ENCODE measurements at regions not wholly inside any gene's neighbourhood (a gene's known extent, or its start where the extent isn't known, plus 50 kb on each side); places are given as distances from the start of the nearest gene placed in this dataset.

DNA sequence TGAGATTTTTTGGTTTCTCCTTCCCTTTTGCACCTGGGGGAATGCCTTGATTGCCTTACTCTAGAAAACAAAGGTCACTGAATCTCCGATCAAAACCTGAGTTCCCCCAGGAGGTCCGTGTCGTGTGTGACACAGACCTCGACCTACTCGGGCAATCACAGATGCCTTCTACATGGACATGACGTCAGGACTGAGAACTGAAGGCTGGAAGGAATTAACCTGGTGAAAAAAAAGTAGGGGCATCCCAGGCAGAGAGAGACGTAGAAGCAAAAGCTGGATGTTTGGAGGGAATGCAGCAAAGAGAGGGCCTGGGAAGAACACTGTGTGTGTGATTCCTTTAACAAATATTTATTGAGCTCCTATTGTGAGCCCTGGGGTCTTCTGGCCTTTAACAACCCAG lies 178.0 kb downstream of the PRDM2 start:
- no peak for DNase-seq (ENCODE audit: low spot score)

DNA sequence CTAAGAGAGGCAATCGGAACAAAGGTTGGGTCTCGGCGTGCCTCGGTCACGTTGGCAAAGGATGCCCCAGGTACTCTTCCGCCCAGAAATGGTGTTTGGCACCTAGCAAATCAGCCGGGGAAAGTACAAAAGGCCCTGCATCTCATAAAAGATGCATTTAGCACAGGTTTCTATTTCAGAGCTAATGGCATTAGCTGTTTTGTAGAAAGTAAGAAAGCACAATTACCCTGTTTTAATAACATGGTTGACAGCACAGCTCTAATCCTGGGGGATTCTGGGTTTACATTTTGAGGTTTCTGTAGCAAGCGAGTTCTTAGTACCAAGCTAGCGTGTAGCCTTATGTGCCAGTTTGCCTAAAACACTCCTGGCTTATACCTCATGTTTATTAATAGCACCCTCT lies 178.5 kb downstream of the PRDM2 start:
- DNase-seq (ENCODE audit: low spot score): no peak

DNA sequence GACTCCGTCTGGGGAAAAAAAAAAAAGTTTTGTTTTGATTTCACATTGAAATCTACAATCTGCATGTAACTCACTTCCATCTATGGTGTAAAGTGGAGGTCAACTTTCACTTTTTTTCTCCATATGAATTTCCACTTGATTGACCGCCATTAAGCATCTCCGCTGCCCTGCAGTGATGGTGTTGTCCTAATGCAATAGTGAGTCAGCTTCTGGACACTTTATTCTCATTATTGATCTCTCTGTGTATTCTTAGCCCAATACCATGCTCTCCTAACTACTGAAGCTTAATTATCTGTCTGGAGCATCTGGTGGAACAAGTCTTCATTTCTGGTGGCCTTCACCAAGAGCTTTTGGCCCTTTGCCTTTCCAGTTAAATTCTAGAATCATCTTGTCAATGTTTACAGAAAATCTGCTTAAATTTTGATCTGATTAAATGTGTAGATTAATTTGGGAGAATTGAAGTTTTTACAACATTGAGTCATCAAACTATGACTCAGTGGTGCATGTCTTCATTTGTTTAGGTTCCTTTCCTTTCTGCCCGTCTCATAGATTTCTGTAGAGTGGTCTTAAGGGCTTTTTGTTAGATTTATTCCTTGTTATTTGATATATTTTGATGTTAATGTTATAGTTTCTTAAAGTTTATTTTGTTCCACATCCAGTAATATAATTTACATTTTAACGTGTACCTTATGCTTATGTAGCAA lies 181.5 kb downstream of the PRDM2 start:
- DNase-seq (ENCODE audit: low spot score): no peak

DNA sequence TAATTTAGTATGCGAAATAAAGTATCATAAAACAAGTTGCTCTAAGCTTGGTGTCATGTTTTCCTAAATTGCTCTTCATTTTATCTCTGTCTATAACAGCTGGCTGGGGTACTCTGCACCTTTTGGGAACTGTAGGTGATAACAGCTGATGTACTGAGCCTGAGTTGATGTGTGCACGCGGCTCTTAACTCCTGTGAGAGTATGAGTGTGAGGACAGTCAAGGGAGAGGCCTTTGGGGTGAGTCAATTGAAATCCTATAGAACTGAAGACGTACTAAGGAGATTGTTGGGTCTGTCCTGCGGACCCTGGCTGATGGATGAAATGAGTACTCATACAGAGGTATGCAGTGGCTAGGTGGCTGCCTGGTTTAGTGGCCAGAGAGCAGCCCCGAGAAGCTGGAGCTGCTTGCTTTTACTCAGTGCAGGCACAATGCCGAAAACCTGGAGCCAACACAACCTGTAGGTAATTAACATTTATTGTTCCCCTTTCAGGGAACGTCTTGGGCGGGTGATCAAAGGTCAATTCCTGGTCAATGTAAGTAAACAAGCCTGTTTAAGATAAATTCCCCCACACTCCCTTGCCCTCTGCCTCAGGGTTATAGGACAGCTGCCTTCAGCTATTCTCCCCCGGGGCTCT lies 188.5 kb downstream of the PRDM2 start:
- peak; percentile 3 for DNase-seq (ENCODE audit: low spot score)

DNA sequence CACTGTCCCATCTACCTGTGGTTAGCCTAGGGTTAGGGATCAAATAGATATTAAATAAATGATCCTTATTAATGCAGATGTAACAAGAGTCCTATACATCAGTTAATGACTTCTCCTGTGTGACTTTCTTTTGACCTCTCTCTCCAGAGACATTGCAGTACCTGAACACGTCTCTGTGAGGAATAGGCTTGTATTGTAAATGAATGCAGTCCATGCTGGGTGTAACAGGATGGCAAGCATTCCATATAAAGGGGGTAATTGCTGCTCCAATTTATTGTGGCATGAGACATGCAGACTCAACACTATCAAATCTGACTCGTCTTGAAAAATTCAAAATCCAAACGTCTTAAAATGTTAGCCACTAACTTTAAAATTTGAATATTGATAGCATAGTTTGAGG lies 189.5 kb downstream of the PRDM2 start:
- DNase-seq (ENCODE audit: low spot score): no peak

GRCh38 chr1:13890766-13891165 lies 190.8 kb downstream of the PRDM2 start:
- no peak for DNase-seq (ENCODE audit: low spot score)

- no peak for DNase-seq (ENCODE audit: low spot score)
Measured at GRCh38 chr1:13892198-13892597, 192.2 kb downstream of the PRDM2 start.

- no peak for DNase-seq (ENCODE audit: low spot score)
Measured at GRCh38 chr1:13892671-13893325, 192.8 kb downstream of the PRDM2 start.

GRCh38 chr1:13893409-13893821 lies 193.4 kb downstream of the PRDM2 start:
- no peak for DNase-seq (ENCODE audit: low spot score)

DNA sequence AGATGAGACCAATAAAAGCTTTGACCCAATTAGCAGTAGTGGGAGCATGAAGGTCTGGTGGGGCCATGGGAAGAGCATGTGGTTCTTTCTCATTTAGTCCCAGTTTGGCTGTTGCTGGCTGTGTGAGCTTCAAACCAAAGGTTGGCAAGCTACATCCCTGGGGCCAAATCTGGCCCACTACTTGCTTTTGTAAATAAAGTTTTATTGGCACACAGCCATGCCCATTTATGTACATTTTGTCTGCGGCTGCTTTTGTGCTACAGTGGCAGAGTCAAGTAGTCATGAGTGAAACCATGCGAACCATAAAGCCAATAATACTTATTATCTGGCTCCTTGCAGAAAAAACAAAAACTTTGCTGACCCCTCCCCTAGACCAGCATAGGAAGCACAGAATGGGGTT lies 196.9 kb downstream of the PRDM2 start:
- no peak for DNase-seq (ENCODE audit: low spot score)

DNA sequence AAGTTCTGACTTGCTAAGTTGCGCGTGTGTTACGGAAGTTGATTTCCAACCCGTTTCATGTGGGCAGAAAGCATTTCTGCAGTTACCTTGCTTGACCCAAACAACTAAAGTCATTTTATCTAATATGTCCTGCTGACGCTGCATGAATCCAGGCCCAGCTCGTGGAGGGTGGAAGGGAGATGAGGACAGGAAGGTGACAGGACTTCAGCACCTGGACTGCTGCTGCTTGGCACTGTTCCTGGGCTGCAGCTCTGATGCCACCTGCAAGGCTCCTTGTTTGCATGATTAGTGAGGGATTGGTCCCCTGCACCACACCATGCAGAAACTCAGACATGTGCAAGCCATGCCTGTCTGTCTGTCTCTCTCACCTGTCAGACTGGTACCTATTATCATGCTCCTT lies 198.4 kb downstream of the PRDM2 start:
- no peak for DNase-seq (ENCODE audit: low spot score)

DNA sequence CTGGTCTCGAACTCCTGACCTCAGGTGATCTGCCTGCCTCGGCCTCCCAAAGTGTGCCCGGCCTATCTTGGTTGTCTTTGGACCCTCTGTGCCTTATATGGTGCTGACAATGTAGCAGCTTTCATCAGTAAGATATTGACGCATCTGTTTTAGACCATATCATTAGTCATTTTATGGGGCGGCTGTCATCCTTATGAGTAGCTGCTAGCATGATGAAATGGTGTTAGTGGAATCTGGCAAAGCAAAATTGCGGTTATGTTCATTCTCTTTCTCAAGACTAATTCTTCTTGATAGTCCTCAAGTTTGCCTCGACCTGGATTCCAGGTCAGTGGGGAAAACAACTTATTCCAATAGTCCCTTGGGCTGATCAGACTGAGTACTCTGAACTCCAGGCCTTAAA lies 199.9 kb downstream of the PRDM2 start:
- no peak for DNase-seq (ENCODE audit: low spot score)

DNA sequence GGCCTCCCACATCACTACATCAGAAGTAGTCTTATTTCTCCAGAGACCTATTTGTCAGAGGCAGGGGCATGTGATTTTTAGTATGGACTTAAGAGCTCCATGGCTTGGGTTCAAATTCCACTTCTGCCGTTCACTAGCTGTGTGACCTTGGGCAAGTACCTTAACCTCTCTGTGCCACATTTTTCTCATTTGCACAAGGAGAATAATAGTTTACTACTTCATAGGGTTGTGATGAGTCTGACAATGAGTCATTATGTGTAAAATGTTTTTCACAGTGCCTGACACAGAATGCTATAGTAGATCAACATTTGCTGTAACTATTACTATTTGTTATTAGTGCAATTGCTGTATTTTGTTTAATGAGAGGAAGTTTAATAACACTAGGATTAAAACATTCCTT lies 200.6 kb downstream of the PRDM2 start:
- DNase-seq (ENCODE audit: low spot score): no peak

DNA sequence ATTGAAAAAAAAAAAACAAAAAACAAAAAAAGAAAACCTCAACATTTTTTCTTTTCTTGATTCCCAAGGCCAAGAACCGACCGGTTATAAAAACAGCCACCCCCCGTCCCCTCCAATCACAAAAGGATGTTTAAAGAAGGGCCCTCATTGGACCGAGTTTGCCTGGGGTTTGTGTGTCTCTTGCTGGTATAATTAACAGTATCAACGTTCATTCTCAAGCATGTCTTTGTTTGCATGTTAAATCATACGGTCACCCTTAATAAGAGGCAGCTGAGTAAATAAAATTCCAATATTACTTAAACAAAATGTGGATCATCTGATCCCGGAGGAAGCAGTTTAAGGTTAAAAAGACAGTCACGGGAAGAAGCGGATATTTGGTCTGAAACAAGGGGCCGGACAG lies 201.1 kb downstream of the PRDM2 start:
- DNase-seq (ENCODE audit: low spot score): no peak

DNA sequence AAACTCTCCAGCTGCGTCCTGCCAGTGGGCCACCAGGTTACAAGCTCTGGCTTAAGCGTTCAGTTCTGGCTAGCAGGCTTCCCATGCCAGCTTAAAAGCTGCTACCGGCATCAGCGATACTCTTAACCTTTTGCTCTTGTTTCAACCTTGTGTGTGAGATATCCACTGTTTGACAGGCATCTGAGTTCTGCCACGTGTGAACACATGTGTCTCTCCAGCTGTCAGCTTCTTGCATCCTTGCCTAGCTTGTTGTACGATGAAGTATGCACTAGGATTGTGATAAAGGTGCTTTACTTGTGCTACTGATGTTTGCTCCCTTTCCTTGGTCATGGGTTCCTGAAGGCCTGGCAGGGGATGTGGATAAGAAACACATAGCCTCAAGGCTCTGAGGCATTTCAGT lies 201.6 kb downstream of the PRDM2 start:
- no peak for DNase-seq (ENCODE audit: low spot score)

DNA sequence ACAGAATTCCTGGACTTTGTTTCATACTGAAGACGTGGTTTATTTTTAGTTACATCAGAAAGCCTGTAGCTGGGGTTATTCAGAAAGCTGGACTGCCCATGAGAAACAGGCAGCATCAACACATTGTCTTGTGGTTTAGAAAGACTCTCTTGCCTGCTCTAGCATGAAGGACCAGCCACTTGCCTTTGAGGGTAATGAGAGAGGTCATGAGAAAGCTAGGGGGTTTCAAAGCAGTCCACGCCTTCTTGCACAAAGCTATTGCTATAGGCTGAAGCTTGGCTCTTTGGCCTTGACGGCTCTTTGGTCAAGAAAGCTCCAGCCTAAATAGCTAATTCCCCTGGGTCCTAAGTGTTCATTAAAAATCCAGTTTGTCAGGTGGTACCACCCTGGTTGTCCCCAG lies 208.1 kb downstream of the PRDM2 start:
- no peak for DNase-seq (ENCODE audit: low spot score)

- DNase-seq (ENCODE audit: low spot score): no peak
Measured at GRCh38 chr1:13911697-13912619, 212.0 kb downstream of the PRDM2 start.

GRCh38 chr1:13913396-13913795 lies 213.4 kb downstream of the PRDM2 start:
- no peak for DNase-seq (ENCODE audit: low spot score)

DNA sequence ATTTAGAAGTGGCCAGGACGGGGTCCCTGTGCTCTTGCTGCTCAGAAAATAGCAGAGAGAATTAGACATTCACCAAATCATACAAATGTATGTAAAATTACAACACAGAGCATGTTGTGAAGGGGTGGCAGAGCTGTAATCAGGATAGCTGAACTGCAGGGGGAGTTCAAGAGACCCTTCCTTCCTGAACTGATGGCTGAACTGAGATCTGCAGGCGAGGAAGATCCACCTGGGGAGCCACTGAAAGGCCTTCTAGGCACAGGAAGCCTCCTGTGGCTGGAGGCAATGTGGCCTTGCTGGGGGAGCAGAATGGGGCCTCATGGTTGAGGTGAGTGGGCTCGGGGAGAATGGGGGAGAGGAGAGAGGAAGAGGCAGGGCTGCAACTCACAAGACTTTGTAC lies 216.5 kb downstream of the PRDM2 start:
- no peak for DNase-seq (ENCODE audit: low spot score)

- DNase-seq (ENCODE audit: low spot score): no peak
Measured at GRCh38 chr1:13917607-13918006, 217.6 kb downstream of the PRDM2 start.

GRCh38 chr1:13918862-13919261 lies 218.9 kb downstream of the PRDM2 start:
- DNase-seq (ENCODE audit: low spot score): no peak

GRCh38 chr1:13921190-13921589 lies 221.2 kb downstream of the PRDM2 start:
- no peak for DNase-seq (ENCODE audit: low spot score)
